Activated CD4-positive, alpha-beta T cell treated with anti-CD3 and anti-CD28 coated beads, Interleukin-2, amount 50 U/mL, for 16 hours (primary cell): ENCODE measurements at regions not wholly inside any gene's neighbourhood (a gene's known extent, or its start where the extent isn't known, plus 50 kb on each side); places are given as distances from the start of the nearest gene placed in this dataset.
"Not testable (repeated sequence)": the region's sequence is repeated elsewhere in the genome, so short reads cannot be mapped to it uniquely, and the experiment has no call there.

ENCODE experiments used
- DNase-seq: peaks from one replicate; pipeline ENCODE4 v3.0.0-alpha.2; 2020

- no peak for DNase-seq
Observed at GRCh38 chr5:96529559-96529958, 96.5 kb upstream of the PCSK1 start.

- no peak for DNase-seq
Observed at GRCh38 chr5:96530901-96531300, 97.9 kb upstream of the PCSK1 start.

- no peak for DNase-seq
Observed at GRCh38 chr5:96533371-96533770, 100.3 kb upstream of the PCSK1 start.

GRCh38 chr5:96537386-96537785 is 104.3 kb upstream of the PCSK1 start:
- DNase-seq: peak; percentile 83

GRCh38 chr5:96538808-96539250 is 105.8 kb upstream of the PCSK1 start:
- DNase-seq: peak; percentile 63

GRCh38 chr5:96546120-96546519 is 113.1 kb upstream of the PCSK1 start:
- DNase-seq: no peak

- DNase-seq: no peak
Observed at GRCh38 chr5:96547486-96547885, 114.4 kb upstream of the PCSK1 start.

- no peak for DNase-seq
Observed at GRCh38 chr5:96548905-96549304, 113.3 kb upstream of the CAST start.

- not testable (repeated sequence) for DNase-seq
Observed at GRCh38 chr5:96560857-96561256, 101.3 kb upstream of the CAST start.

- DNase-seq: no peak
Observed at GRCh38 chr5:96562614-96563013, 99.6 kb upstream of the CAST start.

- DNase-seq: no peak
Observed at GRCh38 chr5:96563816-96564215, 98.4 kb upstream of the CAST start.

- peak; percentile 60 for DNase-seq
Observed at GRCh38 chr5:96565582-96566265, 96.5 kb upstream of the CAST start.

GRCh38 chr5:96566833-96567587 is 95.2 kb upstream of the CAST start:
- no peak for DNase-seq

- DNase-seq: no peak
Observed at GRCh38 chr5:96569332-96569731, 92.8 kb upstream of the CAST start.

- no peak for DNase-seq
Observed at GRCh38 chr5:96569770-96570169, 92.4 kb upstream of the CAST start.

- DNase-seq: peak; percentile 16
Observed at GRCh38 chr5:96572864-96573512, 89.2 kb upstream of the CAST start.

GRCh38 chr5:96573513-96573894 is 88.7 kb upstream of the CAST start:
- DNase-seq: no peak

GRCh38 chr5:96576876-96577275 is 85.3 kb upstream of the CAST start:
- no peak for DNase-seq

- DNase-seq: no peak
Observed at GRCh38 chr5:96577909-96578308, 84.3 kb upstream of the CAST start.

GRCh38 chr5:96579711-96580110 is 82.5 kb upstream of the CAST start:
- DNase-seq: no peak

- DNase-seq: no peak
Observed at GRCh38 chr5:96582343-96582742, 79.8 kb upstream of the CAST start.

- DNase-seq: no peak
Observed at GRCh38 chr5:96584712-96585111, 77.5 kb upstream of the CAST start.

- DNase-seq: no peak
Observed at GRCh38 chr5:96588539-96588938, 73.6 kb upstream of the CAST start.

- no peak for DNase-seq
Observed at GRCh38 chr5:96590796-96591195, 71.4 kb upstream of the CAST start.
